Epithelial cell of proximal tubule (primary cell): ENCODE measurements at regions not wholly inside any gene's neighbourhood (a gene's known extent, or its start where the extent isn't known, plus 50 kb on each side); places are given as distances from the start of the nearest gene placed in this dataset.

ENCODE experiments used
- DNase-seq: peaks from one replicate; pipeline ENCODE4 v3.0.0-alpha.2; 2011; ENCODE audit warnings: low read depth
- H3K4me3 ChIP-seq: 2 replicates; pipeline ENCODE4 v1.5.1; 2011; ENCODE audit warnings: low read depth, mild to moderate bottlenecking, low read length
- TF ChIP-seq, protein P1 (sequence below): conservative IDR thresholded peaks from 2 replicates; pipeline ENCODE4 v1.5.1; 2012; ENCODE audit warnings: low read depth, mild to moderate bottlenecking, low read length

DNA sequence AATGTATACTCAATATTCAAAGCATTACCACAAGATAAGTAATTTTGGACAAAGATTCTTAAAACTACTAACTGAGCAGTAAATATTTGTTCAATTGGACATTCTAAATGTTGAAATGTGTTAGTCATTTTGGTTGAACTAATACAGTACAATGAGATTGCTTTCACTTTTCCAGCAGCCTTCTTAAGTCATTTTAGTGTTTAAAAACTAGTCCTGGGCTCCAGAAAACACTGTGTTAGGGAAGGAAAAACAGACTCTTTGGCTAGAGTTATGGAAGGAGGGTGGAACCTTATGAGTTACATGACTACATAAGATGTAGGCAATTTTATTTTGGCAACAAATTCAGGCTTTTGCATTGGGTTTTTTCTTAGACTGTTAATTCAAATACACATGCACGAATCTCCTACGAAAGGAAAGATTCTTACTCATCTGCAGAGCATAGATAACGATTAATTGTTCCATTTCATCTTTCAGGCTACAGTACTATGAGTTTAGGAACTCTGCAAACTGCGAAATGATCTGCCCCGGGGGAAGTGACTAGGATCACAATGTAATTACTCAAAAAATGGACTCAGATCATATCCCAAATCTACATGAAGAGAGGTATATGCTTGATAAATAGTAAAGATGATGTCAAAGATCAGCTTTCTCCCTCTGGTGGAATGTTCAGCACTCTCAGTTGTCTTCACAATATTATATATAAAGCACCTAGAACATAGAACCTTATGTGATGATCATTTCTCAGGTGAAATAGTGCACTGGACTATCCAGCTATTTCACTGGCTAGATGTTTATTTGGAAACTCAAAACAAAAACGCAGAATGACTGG is 492.8 kb upstream of the MDFIC2 start:
- TF ChIP-seq, protein P1, sequence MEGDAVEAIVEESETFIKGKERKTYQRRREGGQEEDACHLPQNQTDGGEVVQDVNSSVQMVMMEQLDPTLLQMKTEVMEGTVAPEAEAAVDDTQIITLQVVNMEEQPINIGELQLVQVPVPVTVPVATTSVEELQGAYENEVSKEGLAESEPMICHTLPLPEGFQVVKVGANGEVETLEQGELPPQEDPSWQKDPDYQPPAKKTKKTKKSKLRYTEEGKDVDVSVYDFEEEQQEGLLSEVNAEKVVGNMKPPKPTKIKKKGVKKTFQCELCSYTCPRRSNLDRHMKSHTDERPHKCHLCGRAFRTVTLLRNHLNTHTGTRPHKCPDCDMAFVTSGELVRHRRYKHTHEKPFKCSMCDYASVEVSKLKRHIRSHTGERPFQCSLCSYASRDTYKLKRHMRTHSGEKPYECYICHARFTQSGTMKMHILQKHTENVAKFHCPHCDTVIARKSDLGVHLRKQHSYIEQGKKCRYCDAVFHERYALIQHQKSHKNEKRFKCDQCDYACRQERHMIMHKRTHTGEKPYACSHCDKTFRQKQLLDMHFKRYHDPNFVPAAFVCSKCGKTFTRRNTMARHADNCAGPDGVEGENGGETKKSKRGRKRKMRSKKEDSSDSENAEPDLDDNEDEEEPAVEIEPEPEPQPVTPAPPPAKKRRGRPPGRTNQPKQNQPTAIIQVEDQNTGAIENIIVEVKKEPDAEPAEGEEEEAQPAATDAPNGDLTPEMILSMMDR = no peak
- DNase-seq = no peak
- H3K4me3 ChIP-seq = no peak overlapping the region

DNA sequence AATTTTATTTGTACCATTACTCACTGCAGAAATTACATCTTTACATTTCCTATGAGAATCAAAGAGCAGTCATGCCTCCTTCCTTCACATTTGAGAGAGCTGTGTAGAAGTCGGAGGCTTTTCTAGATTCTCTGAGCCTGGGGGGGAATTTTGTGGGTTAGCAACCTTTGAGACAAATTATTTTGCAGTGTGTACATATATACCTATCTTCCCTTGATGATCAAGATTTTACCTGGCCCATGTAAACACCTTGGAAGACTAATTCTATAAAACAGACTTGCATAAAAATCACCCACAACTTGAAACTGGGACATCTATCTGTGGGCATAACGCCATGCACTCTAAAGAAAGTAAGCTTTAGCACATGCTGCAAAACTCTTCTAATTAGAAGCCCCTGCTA is 491.5 kb upstream of the MDFIC2 start:
- DNase-seq = no peak
- TF ChIP-seq, protein P1 = no peak
- no peak overlapping the region for H3K4me3 ChIP-seq

DNA sequence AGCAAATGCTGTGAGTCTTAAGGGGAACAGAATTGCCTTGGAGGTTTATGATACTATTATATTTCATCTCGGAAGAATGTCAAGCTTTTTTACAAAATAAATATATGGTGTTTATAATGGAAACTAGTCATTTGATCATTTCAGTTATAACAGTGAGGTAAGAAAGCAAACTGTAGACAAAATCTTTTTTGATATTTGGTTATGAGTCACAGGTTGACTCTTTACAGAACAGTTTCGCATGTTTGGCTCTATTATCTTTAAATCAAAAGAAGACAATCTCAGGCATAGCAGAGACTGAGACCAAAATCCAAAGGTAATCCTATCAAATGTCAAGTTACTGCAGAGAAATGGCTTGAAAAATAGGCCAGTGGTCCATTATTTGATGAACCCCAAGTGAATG is 490.9 kb upstream of the MDFIC2 start:
- DNase-seq = no peak
- TF ChIP-seq, protein P1 = no peak
- no peak overlapping the region for H3K4me3 ChIP-seq

DNA sequence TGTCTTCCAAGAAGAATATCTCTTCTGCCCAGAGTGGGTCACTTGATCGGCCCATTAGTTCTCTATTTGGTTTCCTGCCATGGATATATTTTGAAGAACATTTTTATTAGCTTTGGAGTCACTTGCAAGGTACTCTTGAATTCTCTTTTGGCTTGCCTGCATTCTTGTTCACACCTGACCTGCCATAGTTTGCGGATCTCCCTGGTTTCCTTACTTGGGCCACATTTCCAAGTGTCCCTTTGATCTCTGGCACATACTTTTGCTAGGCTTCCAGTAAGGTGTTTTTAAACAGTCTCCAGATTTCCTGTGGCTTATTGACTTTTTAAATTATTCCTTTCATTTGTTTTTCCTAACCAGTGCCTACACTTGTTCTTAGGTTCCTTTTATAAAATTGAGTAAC is 488.5 kb upstream of the MDFIC2 start:
- DNase-seq = no peak
- H3K4me3 ChIP-seq = no peak overlapping the region
- TF ChIP-seq, protein P1 = no peak

DNA sequence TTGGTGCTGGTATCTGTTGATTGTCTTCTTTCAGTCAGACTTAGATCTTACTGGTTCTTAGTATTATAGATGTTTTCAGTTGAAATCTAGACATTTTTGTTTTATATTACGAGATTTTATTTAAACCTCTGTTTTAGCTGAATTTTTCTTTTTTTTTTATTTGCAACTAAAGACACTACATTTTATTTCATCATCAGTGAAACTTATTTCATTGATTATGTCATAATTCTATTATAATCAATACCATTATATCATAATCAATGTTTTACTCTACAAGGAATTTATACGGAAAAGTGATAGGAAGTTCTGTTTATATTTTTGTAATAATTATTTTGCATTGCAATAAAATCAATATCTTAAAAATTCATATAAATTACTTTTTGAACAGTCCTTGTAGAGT is 477.4 kb upstream of the MDFIC2 start:
- TF ChIP-seq, protein P1 = no peak
- no peak for DNase-seq
- no peak overlapping the region for H3K4me3 ChIP-seq

DNA sequence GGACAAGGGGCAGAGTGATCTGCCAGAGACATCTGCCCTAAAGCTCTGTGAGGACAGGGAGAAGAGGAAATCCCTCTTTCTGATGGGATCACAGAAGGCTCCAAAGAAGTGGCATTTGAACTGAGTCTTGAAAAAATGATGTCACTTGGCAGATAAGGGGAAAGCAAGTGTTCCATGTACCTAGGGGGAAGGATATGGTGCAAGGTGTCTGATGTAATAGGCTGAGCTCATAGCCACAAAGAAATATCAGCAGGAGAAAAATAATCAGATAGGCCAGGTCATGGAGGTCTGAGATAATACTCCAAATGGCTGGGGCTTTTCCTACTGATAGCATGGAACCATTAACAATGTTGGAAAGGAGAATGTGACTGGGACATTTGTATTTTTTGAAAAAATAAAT is 468.4 kb upstream of the MDFIC2 start:
- H3K4me3 ChIP-seq = no peak overlapping the region
- DNase-seq = no peak
- TF ChIP-seq, protein P1 = no peak

DNA sequence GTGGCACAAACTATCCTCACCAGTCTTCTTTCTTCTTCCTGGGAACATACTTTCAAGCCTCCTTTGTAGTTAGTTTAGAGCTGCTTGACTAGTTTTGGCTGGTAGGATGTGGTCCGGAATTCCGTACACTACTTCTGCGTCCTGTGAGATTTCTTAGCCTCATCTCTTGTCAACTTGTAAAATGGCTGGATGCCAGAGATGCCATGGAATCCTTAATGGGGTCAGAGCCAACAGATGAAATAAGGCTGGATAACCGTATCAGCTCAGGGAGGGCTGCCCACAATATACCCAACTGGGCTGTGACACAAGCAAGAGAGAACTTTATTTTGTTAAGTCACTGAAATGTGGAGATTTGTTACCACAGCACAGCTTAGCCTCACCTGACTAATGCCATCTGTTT is 466.9 kb upstream of the MDFIC2 start:
- no peak for DNase-seq
- no peak overlapping the region for H3K4me3 ChIP-seq
- TF ChIP-seq, protein P1 = no peak
